Tibial nerve (tissue), 4 donors: ENCODE measurements at regions not wholly inside any gene's neighbourhood (a gene's known extent, or its start where the extent isn't known, plus 50 kb on each side); places are given as distances from the start of the nearest gene placed in this dataset.

Experiments
- CTCF ChIP-seq, 5 experiments: fragments of 200-600 bp in 3 of 5; fragments of 450-650 bp in 2 of 5; sonication (generic) in 3 of 5; IDR thresholded peaks; one replicate each; pipeline ENCODE4 v1.5.1; 2016 to 2019; ENCODE audit warnings: antibody characterized with exemption in 5 of 5, mild to moderate bottlenecking in 3 of 5, moderate library complexity in 2 of 5
- EP300 ChIP-seq, 2 donors: sonication (generic); formaldehyde crosslinking; IDR thresholded peaks; one replicate each; pipeline ENCODE4 v1.6.1; 2017; ENCODE audit warnings: antibody characterized with exemption in 2 of 2, mild to moderate bottlenecking in 1 of 2
- POLR2A ChIP-seq, 2 donors: fragments of 450-650 bp; IDR thresholded peaks; one replicate each; pipeline ENCODE4 v1.6.1; 2017; ENCODE audit warnings: antibody characterized with exemption in 2 of 2, mild to moderate bottlenecking in 2 of 2, moderate library complexity in 2 of 2

- TF ChIP-seq CTCF (IDR thresholded peaks at IDR 0.05) (no peak), POLR2A (IDR thresholded peaks at IDR 0.05) (no peak), EP300 (IDR thresholded peaks at IDR 0.05) (no peak)
Observed at GRCh38 chr1:189550498-189550897, 927.2 kb downstream of the BRINP3 start.
